ENCODE measurements at regions not wholly inside any gene's neighbourhood (a gene's known extent, or its start where the extent isn't known, plus 50 kb on each side); places are given as distances from the start of the nearest gene placed in this dataset.

DNA sequence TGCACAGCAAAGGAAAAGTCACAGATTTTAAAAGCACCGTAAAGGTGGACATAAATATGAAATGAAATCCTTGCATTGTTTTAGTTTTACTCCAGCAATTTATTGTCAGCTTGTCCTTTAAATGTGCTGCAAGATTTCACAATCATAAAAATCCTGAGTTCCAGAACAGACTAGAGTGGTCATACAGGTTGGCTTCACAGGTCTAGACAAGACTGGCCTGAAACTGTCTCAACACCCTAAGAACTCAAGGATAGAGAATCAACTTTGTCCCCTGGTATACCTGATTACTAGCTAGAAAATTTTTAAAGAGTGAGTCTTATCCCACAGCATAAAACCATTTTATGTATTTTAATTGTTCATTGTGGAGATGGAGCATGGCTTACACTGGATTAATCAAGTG is 521.7 kb upstream of the MCTP2 start:
- H3K27ac Mint-ChIP-seq (ENCODE audit: unreplicated experiment) = no peak overlapping the region
- H3K27me3 Mint-ChIP-seq (ENCODE audit: low read depth) = no peaks in the 10 kb centered on the region
- TF ChIP-seq, protein P1, sequence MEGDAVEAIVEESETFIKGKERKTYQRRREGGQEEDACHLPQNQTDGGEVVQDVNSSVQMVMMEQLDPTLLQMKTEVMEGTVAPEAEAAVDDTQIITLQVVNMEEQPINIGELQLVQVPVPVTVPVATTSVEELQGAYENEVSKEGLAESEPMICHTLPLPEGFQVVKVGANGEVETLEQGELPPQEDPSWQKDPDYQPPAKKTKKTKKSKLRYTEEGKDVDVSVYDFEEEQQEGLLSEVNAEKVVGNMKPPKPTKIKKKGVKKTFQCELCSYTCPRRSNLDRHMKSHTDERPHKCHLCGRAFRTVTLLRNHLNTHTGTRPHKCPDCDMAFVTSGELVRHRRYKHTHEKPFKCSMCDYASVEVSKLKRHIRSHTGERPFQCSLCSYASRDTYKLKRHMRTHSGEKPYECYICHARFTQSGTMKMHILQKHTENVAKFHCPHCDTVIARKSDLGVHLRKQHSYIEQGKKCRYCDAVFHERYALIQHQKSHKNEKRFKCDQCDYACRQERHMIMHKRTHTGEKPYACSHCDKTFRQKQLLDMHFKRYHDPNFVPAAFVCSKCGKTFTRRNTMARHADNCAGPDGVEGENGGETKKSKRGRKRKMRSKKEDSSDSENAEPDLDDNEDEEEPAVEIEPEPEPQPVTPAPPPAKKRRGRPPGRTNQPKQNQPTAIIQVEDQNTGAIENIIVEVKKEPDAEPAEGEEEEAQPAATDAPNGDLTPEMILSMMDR (conservative IDR thresholded peaks at IDR 0.05) = no peak
- DNase-seq (ENCODE audit: low read depth, low spot score) = no peak
- H3K36me3 Mint-ChIP-seq (ENCODE audit: low read depth) = no peaks in the 10 kb centered on the region
- H3K4me3 Mint-ChIP-seq = no peak overlapping the region
- peaks cover 5% of the 10 kb centered on the region for H3K4me1 Mint-ChIP-seq
- no peaks in the 10 kb centered on the region for H3K9me3 Mint-ChIP-seq

DNA sequence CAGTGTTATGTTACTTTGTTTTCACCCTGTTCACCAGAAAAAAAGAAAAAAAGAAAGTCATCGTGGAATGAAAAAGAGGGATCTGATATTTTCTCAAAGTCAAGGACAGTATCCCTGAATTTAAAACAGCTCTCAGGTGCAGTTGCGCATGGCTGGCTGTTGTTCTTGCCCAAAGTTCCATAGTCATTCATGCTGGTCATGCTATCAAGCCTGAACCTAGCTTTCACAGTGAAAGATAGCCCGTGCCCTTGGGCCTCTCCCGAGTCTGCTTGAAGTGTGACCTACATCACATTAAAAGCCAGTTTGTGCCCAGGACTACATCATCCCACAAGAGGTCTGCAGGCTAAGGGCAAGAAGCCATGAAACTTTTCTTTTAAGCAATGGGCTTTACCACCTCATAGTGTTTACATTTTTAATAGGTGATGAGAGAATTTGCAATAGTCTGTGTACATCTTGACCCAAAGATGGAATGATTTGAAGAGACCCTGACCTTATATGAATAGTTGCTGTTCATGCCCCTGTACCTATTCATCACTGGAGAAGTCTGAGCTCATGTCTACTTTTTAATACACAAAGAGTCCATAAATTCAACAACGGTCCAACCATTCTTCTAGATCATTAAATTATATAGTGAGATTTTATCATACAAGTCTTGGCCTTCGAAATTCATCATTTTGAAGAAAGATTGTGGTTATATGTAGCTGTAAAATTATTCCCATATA is 522.5 kb upstream of the MCTP2 start:
- Mint-ChIP-seq H3K9me3 (no peaks in the 10 kb centered on the region), H3K36me3 (ENCODE audit: low read depth) (no peaks in the 10 kb centered on the region), H3K4me3 (no peak overlapping the region), H3K27ac (ENCODE audit: unreplicated experiment) (no peak overlapping the region), H3K27me3 (ENCODE audit: low read depth) (no peaks in the 10 kb centered on the region), H3K4me1 (peaks cover 5% of the 10 kb centered on the region)
- no peak for DNase-seq (ENCODE audit: low read depth, low spot score)
- TF ChIP-seq, protein P1 (conservative IDR thresholded peaks at IDR 0.05) = no peak

DNA sequence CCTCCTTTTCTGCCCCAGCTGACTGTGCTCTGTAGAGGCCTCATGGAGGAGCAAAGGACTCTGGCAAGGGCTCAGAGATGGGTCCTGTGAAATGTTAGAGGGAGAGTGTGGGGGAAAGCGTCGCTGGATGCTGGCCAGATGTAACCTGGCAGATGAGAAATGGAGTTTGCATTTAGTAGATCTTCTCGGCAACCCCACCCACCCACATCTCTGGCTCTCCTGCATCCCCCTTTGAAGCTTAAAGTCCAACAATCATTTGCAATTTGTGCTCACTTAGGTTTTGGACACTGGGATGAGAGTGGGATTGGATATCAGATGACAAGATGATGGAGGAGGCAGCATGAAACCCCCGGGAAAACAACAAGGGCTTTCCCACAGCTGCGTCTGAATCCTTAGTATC is 523.6 kb upstream of the MCTP2 start:
- DNase-seq (ENCODE audit: low read depth, low spot score) = no peak
- H3K9me3 Mint-ChIP-seq = peaks cover 4% of the 10 kb centered on the region
- TF ChIP-seq, protein P1 (conservative IDR thresholded peaks at IDR 0.05) = no peak
- no peak overlapping the region for H3K4me3 Mint-ChIP-seq
- H3K36me3 Mint-ChIP-seq (ENCODE audit: low read depth) = peaks cover 5% of the 10 kb centered on the region
- H3K27me3 Mint-ChIP-seq (ENCODE audit: low read depth) = no peaks in the 10 kb centered on the region
- H3K4me1 Mint-ChIP-seq = peaks cover 9% of the 10 kb centered on the region
- H3K27ac Mint-ChIP-seq (ENCODE audit: unreplicated experiment) = no peak overlapping the region

DNA sequence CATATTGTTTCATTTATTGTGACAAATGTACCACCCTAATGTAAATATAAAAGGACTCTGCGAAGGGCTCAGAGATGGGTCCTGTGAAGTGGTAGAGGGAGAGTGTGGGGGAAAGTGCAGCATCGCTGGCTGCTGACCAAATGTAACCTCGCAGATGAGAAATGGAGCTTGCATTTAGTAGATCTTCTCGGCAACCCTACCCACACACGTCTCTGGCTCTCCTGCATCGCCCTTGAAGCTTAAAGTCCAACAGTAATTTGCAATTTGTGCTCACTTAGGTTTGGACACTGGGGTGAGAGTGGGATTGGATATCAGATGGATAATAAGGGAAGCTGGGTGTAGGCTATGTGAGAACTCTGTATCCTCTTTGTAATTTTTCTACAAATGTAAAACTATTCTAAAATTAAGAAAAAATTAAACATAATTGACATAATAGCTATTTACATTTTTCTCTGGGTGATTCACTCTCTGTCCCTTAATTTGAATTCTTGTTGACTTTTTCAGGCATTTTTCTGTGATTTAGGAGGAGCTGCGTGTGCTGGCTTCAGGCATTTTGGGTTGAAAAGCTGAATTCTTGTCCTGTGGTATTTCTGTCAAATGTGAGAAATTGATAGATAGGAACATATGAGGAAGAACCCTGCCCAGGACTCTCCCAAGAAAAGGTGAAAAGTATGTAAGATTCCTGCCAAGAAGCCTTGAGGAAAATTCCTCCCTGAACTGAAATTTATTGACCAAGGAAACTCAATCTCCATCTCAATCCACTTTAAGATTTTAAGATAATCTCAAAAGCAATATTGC is 524.7 kb upstream of the MCTP2 start:
- H3K4me1 Mint-ChIP-seq = peaks cover 9% of the 10 kb centered on the region

DNA sequence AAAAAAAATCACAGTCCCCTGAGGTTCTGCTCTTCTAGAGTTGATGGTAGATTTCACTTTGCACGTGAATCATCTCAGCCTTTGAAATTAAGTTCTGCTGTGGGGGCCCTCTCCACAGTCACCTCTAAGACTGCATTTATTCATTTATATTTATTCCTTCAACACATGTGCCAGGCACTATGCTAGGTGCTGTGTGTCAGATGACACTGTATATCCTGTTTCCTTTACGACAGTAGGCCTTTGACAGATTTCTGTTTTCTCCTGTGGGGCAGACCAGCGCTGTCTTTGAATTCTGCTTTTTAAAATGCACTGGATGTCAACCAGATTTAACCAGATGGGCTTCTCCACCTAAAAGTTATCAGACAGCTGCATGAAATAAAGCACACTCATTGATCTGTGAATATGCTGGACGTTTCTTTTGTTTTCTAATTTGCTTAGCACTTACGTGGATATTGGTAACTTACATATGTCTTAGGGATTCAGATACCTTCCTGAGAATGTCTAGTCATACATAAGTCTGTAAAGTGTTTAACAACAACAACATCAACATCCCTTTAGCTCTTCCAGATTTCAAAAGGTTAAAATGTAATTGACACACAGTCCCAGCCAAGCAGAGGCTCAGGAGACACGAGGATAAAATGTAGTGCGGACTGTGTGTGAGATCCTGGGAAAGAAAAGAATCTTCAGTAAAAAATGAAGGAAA is 525.5 kb upstream of the MCTP2 start:
- Mint-ChIP-seq H3K9me3 (peaks cover 4% of the 10 kb centered on the region), H3K36me3 (ENCODE audit: low read depth) (peaks cover 6% of the 10 kb centered on the region), H3K27me3 (ENCODE audit: low read depth) (no peaks in the 10 kb centered on the region), H3K4me1 (peaks cover 9% of the 10 kb centered on the region), H3K4me3 (no peak overlapping the region), H3K27ac (ENCODE audit: unreplicated experiment) (peak overlapping the region; percentile 15)
- TF ChIP-seq, protein P1 (conservative IDR thresholded peaks at IDR 0.05) = no peak
- DNase-seq (ENCODE audit: low read depth, low spot score) = no peak

More for the DNA sequence above, 524.7 kb upstream of the MCTP2 start:
- no peak overlapping the region for H3K27ac Mint-ChIP-seq (ENCODE audit: unreplicated experiment)
- no peak overlapping the region for H3K4me3 Mint-ChIP-seq
- DNase-seq (ENCODE audit: low read depth, low spot score) = no peak
- H3K36me3 Mint-ChIP-seq (ENCODE audit: low read depth) = peaks cover 6% of the 10 kb centered on the region
- TF ChIP-seq, protein P1 (conservative IDR thresholded peaks at IDR 0.05) = no peak
- no peaks in the 10 kb centered on the region for H3K27me3 Mint-ChIP-seq (ENCODE audit: low read depth)
- peaks cover 4% of the 10 kb centered on the region for H3K9me3 Mint-ChIP-seq

All from neural crest cell (in vitro differentiated cells).